SIG-M5 (cell line): ENCODE measurements at regions not wholly inside any gene's neighbourhood (a gene's known extent, or its start where the extent isn't known, plus 50 kb on each side); places are given as distances from the start of the nearest gene placed in this dataset.

Experiments
- DNase-seq: peaks from one replicate; lab custom pipeline; 2025; lab: John Stamatoyannopoulos, UW

DNA sequence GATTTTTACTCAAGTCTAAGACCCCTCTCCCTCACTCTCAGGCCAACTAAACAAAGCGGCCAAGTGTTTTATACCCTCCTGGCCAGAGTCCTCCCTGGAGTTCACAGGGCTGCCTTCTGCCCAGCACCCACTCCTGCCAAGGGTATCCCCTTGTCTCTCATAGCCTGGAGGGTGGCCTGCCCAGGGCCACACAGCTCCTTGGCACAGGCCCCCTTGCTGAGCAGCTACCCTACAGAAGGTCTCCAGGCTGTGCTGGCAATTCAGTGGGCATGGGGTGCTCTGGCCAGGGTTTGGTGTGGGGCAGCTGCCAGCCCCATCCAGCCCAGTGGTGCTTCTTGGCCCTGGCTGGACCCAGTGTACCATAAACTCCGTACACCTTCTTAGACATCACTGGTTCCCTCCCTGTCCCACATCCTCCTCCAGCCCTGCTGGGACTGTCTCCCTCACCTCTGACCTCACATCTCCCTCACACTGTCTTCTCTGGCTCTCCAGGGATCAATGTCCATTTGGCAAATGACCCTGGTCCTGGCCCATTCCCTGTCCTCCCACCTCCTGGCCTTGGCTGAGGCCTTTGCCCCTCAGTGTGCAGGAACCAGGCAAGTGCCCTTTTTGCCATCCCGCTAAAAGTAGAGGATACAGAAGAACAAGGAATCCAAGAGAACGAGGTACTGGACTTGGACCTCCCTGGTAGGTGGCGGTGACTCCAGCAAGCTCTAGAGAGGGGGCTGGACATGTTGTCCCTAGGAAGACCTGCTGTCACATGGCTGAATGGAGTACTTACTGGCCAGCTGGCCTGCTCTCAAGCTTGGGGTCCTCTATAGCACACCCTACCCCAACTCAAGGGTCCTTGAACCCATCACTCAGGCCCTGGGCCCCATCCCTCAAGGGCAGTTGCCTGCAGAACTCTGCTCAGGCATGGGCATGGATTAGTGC is 50.0 kb upstream of the TRPM1 start:
- no peak for DNase-seq

DNA sequence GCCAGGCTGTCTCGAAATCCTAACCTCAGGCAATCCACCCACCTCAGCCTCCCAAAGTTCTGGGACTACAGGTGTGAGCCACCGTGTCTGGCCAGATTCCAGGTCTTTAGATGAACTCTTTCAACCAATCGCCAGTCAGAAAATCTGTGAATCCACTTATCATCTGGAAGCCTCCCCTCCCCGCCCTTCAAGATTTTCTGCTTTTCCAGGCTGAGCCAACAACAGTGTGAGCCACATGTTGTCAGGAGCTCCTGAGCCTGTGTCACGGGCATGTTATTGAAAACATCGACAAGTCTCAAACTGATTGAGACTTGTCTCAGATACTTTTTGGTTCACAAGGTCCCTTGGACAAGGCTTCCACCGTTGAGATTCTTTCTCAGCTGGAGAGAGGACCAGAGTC is 52.0 kb upstream of the TRPM1 start:
- no peak for DNase-seq

DNA sequence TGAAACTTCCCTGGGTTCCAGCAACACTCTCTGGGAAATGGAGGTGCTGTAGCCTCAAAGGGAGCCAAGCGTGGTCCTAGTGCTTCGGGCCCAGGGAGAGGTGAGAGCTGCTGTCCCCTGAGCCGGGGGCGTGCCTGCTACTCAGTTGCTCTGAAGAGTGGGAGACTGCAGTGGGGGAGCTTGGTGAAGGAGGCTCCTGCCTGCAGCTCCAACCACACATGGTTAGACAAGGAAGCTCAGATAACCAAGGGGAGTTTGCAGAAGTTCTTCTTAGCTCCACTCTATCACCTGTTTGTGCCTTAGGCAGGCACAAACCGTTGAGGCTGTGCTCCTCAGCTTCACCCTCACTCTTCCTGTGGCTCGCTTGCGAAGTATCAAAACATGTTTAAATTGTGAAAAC is 53.6 kb upstream of the TRPM1 start:
- DNase-seq, result no peak

DNA sequence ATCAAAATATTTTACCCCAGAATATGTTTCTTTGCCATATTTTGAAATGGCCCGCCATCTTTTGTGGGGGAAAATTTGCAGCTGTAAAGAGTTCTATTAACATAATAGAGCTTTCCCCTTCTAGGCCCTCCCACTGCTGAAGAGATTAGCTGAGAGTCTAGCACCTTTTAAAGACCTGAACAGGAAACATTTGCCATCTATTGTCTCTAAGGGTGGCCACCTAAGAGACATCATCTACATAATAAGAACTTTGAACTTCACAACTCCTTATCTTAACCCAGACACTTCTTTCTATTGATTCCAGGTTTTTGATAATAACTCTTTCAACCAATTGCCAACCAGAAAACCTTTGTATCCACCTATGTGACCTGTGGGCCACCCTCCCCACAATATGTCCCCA is 54.7 kb upstream of the TRPM1 start:
- no peak for DNase-seq

DNA sequence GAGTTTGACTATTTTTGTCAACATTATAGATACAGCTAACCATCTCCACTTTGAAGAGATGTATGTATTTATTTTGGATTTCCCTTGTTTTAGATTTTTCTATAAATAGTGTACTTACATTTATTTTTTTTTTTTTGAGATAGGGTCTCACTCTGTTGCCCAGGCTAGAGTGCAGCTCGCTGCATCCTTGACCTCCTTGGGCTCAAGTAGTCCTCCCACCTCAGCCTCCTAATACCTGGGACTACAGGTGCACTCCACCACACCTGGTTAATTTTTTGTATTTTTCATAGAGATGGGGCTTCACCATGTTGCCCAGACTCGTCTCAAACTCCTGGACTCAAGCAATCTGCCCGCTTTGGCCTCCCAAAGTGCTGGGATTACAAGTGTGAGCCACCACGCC is 55.3 kb upstream of the TRPM1 start:
- no peak for DNase-seq

DNA sequence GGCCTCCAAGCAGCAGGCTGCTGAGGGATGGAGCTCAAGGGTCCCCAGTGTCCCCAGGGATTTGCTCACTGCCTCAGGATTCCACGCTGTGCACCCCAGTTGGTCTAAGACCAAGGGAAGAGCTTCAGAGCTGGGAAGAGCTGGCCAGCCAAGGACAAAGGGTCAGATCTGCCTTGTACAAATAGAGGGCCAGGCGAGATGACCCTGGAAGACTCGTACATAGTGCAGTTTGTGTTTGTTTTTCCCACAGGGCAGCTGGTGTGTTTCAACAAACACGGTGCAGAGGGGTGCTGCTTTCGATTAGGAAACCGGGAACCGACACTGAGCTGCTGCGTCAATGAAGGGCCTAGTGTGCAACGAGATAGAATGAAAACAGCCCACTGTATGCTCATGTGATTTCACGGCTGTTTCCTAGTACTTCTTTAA is 56.1 kb upstream of the TRPM1 start:
- no peak for DNase-seq

DNA sequence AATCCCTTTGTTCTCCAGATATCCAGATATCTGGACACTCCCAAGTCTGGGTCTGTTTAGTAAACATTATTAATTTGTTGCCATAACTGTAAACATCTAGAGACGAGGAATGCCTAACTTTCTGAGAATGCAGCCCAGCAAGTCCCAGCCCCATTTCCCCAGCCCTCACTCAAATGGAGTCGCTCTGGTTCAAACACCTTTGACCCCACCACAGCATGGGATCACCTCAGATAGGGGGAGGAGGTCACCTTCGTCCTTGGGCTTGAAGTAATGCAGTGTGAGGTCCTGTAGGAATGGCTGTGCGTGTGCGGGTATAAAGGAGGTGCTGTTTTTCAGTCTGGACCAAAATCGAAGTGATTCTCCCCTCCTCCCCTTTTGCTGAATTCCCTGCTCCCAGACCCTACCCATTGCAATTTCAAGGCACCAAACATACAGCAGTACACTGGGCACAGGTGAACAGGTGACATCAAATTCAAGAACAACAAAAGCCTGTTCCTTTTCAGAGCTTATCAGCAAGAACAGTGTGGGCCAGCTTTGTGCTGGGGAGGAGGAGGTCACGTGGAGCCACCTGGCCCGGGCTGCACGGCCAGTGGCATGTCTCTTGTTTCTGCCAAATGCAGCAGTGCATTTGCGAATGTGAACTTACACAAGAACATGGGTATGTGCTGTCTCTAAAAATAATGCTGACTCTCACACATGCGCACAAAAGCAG is 57.5 kb upstream of the TRPM1 start:
- no peak for DNase-seq

DNA sequence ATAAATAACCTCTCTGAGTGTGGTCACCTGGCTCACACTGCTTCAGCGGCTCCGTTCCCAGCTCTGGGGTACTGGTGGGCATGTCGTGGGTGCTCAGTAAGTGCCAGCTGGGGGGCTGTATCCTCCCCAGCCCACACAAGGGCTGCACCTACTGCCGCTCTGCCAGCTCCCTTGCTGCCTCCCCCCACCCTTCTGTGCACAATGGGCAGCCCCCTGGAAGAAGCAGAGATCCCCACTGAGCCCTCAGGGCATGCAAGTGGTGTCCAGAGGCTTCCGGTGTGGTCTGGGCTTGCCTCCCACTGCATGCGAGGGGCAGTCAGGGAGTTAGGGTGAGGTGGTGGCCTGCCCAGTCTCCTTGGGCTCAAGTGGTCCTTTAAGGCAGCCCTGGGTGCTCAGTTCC is 58.3 kb upstream of the TRPM1 start:
- no peak for DNase-seq

DNA sequence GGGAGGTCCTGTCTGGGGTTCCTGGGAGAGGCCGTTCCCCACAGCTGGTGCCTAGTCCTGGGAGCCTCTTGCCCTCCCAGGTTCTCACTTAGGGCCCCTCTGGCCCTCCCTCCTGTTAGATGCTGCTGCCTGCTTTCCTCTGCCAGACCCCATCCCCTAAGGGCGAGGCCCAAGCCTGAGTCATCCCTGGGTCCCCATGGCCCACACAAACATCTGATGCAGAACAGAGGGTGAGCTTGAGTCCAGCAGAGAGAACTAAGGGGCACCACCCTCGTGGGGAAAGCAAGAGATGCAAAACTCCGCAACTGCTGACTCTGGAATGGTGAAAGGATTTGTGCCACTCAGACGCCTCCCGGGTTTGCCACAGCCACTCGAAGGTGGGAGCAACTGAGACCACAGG is 58.8 kb upstream of the TRPM1 start:
- no peak for DNase-seq

DNA sequence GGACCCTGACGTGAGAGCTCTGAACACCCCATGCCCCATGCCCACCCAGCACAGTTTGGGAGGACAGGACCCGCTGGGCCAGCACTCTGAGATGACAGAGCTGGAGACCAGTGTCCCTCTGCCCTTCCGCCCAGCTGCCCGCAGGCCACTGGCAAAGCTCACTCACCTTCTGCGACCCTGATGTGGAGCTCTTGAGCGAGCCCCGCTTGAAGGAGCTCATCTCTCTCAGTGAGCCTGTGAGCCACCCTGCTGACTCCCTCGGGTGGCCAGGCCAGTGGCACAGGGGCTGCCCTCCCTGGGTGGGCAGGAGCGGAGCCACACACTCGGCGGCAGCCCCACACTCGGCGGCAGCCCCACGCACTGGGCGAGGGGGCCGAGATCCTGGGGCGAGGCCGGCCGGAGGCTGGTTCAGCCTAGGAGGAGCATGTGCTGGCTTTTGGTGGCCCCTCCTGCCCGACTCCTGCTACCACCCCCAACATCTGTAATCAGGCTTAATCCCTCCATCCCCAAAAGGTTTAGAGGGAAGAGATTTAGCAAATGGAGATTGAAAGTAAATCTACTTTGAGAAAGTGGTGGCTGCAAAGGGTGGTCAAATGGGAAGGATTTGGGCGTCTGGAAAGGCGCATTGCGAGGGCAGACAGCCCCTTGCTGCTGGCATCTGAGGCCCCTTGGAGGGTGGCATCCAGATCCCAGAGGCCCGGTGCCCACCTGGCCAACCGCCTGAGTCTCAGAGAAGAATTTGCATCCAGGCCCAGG is 59.4 kb upstream of the TRPM1 start:
- DNase-seq, result no peak

DNA sequence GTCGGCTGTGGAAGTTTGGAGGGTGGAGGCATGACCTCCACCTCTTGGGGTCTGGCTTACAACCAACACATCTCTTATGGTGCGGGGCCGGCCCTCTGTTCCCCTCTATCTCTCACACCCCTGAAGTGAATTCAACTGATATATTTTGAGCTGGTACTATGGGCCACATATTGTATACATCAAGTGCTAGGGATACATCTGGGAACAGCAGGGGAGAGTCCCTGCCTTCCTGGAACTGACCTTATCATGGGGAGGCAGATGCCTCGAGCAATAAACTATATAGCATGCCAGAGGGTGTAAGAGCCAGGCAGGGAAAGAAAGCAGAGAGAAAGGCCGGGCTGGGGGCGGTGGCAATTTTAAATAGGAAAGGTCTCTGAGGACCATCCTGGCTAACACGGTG is 60.4 kb upstream of the TRPM1 start:
- no peak for DNase-seq

DNA sequence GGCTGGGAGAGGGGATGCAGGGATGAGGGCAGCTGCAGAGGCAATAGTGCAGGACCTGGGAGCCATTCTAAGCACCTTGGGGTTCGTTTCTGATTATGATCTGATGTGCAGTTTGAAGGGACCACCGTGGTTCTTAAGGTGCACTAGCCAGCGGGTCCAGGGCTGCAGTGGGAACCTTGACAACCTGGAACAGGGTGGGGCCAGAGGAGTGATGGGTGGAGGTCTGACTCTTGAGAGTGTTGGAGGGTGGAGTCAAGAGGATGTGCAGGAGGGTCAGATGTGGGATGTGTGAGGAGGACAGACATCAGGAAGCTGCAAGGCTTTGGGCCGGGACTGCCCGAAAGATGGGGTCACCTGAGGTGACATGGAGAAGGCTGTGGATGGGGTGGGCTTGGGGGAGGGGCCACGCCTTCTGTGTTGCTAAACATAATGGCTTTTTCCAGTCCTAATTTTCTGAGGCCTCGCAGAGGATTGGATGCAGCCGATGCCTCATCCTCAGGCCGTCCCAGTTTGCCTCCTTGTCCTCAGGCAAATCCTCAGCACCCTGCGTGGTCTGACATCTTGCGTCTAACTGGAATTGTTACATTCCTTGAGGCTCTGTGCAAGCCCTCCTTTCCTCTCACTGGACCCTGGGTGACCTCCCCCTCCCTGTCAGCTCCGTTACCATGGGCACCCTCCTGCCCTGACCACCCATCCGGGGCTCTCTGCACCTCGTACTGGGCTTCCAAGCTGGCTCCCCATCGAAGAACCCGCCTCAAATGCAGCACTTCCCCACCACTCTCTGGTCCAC is 61.4 kb upstream of the TRPM1 start:
- DNase-seq, result no peak

DNA sequence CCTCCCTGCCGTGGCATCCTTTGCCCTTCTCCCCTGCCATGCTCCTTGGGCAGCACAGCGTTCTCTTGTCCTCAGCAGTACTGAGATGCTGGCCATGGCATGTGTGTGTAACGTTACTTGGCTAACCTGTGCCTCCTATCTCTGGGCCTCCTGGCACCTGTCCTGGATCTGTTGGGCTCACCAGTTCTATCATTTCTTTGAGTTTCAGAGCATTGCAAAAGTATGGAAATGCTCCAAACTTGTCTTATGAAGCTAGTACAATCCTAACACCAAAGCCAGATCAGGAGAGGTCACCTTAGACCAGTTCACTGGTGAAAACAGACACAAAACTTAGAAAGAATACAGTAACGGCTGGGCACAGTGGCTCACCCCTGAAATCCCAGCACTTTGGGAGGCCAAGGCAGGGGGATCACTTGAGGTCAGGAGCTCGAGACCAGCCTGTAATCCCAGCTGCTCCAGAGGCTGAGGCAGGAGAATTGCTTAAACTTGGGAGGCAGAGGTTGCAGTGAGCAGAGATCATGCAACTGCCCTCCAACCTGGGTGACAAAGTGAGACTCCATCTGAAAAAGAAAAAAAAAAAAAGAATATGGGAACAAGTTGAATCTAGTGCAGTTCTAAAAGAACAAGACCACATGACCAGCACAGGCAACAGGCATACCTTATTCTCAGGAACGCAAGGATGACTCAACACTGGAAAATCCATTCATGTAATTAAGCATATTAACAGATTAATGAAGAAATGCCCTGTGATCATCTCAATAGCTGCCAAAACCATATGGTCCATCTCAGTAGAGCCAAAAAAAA is 62.4 kb upstream of the TRPM1 start:
- no peak for DNase-seq

DNA sequence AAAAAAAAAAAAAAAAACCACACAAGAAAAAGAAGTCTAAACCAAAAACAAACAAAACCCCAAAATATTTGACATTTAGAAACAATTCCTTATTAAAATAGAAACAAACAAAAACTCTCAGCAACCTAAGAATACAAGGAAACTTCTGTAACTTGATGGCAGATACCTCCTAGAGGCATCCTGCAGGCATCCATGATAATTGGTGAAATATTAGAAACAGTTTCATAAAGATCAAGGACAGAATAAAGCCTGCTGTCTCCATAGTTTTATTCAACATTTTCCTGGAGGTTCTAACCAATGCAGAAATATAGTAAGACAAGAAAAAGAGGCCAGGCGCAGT is 63.0 kb upstream of the TRPM1 start:
- no peak for DNase-seq

DNA sequence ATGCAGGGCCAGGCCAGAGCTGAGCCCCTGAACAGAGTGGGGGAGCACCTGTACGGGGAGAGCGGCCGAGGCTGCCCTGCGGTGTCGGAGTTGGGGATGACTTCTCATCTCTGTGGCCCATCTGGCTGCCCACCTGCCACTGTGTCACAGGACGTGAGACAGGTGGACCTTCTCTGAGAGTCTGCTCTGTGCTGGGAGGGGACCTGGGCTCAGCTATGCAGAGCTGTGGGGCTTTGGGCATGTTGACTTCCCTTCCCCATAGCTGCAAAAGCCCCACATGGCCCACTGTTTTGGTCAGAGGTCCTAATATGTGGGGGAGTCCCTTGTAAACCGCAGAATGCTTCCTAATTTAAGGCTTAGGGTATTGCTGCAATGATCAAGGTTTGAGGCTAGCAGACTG is 68.0 kb upstream of the TRPM1 start:
- DNase-seq, result no peak

DNA sequence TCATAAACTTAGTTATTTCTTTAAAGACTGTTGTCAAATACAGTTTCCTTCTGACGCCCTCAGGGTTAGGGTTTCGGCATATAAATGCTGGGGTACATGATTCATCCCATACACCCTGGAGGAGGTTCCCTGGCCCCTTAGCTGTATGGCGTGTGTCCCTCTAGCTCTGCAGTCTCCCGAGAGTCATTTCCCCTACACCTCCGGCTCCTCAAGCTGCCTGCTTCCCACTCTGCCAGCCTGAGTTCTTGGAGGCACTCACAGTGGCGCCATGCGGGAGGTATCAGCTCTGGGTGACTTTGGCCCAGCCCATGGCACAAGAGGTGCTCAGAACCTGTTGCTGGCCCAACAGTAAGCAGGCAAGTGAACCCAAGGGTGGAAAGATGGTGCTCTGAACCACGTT is 70.2 kb upstream of the TRPM1 start:
- no peak for DNase-seq

DNA sequence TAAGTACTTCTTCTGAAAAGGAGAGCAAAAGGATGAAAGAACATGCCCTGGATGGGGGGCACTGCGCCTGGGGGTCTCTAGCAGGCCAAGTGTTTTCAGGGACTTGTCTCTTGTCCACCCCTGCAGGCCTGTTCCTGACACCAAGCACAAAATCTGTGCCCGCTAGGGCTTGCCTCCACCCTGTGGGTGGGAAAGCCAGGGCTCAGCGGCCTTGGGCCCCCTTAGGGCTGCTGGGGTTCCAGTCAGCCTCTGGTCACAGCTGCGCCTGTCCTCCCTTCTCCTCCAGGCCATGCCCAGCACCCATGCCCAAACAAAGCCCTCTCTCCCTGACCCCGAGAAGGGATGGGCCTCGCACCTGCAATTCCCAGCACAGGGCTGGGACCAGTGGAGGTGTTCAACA is 71.1 kb upstream of the TRPM1 start:
- no peak for DNase-seq

DNA sequence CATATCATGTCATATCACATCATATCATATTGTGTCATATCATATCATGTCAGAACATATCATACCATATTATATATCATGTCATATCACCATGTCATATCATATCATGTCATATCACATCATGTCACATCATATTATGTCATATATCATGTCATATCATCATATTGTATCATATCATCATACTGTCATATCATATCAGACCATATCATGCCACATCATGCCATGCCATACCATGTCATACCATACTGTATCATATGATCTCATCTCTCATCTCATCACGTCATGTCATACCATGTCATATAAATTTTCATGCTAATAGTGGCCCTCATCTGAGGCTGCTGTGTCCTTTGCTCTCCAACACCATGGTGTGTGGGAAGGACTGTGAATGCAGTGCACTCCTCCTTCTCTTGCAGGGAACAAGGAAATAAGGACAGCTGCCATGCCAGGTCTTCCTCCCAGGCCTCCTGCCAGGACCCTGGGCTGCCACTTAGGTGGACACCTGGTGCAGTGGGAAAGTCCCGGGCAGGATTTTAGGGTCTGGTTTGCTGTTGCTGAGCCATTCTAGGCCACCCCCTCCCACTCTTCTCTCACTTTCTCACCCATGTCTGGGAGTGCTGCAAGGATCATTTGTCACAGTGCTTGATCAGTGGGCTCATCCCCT is 72.4 kb upstream of the TRPM1 start:
- no peak for DNase-seq

DNA sequence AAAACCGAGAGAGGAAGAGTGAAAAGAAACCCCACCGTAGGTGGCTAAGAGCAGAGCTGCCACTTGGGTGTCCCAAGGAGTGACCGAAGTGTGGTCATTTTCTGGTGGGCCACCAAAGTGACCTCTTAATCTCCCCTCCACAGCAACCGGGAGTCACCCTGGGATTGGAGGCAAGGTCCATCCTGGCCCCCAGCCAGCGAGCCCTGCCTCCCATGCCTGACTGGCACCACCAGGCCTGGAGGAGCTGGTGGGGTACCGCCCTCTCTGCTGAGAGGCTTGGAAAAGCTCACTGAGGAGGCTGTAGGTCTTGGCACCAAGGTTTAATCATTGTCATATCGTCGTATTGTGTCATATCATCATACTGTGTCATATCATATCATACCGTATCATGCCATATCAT is 74.0 kb upstream of the TRPM1 start:
- DNase-seq, result no peak

DNA sequence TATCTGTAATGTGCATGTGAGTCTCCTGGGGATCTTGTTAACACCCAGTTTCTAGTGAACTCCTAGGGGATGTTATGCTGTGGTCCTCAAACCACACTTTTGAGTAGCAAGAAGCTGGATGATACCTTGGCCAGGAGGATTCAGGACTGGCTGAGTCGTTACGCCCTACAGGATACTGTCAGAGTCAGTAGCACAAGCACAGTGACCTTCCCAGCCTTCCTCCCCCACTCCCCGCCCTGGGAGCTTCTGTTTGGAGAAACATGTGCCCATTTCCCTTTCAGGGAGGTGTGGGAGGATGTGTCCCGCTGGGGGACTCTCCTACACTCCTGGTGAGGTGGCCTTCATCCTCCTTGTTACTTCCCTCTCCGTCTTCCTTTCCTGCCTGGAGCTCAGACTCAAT is 76.4 kb upstream of the TRPM1 start:
- no peak for DNase-seq

DNA sequence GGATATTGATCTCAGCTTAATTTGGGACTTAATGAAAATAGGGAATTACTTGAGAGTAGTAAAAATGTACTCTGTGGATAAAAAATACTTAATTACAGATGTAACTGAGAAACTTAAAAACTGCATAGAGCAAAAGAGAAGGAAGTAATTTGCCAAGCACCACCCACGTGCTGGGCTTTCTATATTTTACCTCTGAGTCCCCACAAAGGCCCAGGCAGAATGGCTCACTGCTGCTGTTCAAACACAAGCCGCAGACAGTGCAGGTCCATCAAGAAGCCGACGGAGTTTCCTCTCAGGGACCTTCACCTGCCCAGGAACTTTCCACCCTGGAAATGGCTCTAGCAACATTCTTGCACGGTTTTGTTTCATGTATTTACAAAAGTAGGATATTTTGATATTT is 77.2 kb upstream of the TRPM1 start:
- no peak for DNase-seq
